Skin of body (tissue), 1 donor: ENCODE measurements at regions not wholly inside any gene's neighbourhood (a gene's known extent, or its start where the extent isn't known, plus 50 kb on each side); places are given as distances from the start of the nearest gene placed in this dataset.
"Not testable (repeated sequence)": the region's sequence is repeated elsewhere in the genome, so short reads cannot be mapped to it uniquely, and the experiment has no call there.

Experiments used
- DNase-seq: peaks from one replicate; lab custom pipeline; 2025; lab: John Stamatoyannopoulos, UW

DNA sequence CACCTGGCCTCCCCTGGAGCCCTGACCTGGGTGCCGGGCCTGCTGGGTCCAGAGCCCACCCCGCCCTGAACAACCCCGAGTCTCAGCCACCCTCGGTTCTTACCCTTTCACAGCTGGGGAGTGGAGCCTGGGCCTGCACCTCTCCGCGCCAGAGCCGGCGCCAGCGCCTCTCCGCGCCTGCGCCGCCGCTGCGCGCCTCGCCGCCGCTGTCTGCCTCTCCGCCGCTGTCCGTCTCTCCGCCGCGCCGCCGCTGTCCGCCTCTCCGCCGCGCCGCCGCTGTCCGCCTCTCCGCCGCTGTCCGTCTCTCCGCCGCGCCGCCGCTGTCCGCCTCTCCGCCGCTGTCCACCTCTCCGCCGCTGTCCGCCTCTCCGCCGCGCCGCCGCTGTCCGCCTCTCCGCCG is 326.9 kb upstream of the PLGLB1 start:
- DNase-seq, result not testable (repeated sequence)

DNA sequence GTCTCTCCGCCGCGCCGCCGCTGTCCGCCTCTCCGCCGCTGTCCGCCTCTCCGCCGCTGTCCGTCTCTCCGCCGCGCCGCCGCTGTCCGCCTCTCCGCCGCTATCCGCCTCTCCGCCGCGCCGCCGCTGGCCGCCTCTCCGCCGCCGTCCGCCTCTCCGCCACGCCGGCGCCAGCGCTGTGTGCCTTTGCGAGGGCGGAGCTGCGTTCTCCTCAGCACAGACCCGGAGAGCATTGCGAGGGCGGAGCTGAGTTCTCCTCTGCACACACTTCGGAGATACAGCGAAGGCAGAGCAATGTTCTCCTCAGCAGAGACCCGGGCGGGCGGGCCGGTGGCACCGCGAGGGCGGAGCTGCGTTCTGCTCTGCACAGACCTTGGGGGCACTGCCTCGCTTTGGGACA is 327.4 kb upstream of the PLGLB1 start:
- not testable (repeated sequence) for DNase-seq

DNA sequence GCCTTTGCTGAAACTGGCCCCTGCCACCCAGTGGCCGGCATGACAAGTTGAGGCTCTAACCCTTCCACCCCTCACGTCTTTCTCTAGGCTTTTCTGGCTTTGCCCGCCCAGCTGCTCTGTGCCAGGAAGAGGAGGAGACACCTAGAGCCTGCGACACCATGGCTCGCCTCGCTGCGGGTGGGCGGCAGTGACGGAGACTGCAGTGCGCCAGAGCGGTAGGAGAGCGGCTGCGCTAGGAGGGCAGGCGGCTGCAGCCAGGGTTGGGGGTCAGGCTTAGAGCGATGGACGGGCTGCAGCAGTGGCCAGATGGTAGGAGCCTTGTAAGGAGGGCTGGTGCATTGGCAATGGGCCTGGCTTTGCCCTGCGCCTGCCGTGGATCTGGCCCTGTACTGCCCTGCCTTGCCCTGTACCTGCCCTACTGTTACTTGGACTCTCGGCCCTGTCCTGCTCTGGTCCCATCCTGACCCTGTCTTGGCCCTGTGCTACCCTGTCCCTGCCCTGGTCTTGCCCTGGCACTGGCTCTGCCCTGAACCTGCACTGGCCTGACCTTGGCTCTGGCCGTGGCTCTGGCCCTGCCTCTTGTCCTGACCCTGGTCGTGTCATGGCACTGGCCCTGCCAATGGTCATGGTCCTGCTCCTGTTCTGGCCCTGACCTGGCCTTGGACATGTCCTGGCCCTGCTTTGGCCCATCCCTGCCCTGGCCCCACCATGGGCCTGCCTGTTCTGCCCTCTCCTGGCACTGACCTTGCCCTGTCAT is 330.7 kb upstream of the PLGLB1 start:
- not testable (repeated sequence) for DNase-seq

DNA sequence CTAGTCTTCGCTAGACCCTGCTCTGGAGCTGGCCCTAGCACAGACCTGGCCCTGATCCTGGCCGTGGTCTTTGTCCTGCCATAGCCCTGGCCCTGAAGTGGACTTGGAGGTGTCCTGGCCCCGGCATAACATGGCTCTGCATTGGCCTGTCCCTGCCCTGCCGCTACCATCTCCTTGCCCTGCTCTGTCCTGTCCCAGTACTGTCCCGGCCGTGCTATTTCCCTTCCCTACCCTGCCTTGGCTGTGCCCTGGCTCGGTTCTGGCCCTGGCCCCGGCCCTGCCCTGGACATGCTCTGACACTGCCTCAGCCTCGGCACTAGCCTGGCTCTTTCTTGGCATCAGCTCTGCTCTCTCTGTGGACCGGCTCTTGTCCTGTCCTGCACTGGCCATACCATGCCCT is 331.8 kb upstream of the PLGLB1 start:
- DNase-seq, result not testable (repeated sequence)

GRCh38 chr2:87354102-87354501 is 332.5 kb upstream of the PLGLB1 start:
- not testable (repeated sequence) for DNase-seq

DNA sequence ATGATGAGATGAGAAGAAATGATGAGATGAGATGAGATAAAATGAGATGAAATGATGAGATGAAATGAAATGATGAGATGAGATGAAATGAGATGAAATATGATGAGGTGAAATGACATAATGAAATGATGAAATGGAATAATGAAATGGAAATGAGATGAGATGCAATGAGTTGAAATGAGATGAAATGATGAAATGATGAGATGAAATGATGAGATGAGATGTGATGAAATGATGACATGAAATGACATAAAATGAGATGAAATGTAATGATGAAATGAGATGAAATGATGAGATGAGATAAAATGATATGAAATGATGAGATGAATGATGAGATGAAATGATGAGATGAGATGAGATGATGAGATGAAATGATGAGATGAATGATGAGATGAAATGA is 338.6 kb upstream of the PLGLB1 start:
- not testable (repeated sequence) for DNase-seq

GRCh38 chr2:87360927-87361326 is 339.3 kb upstream of the PLGLB1 start:
- not testable (repeated sequence) for DNase-seq

DNA sequence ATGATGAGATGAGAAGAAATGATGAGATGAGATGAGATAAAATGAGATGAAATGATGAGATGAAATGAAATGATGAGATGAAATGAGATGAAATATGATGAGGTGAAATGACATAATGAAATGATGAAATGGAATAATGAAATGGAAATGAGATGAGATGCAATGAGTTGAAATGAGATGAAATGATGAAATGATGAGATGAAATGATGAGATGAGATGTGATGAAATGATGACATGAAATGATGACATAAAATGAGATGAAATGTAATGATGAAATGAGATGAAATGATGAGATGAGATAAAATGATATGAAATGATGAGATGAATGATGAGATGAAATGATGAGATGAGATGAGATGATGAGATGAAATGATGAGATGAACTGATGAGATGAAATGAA is 340.2 kb upstream of the PLGLB1 start:
- not testable (repeated sequence) for DNase-seq

DNA sequence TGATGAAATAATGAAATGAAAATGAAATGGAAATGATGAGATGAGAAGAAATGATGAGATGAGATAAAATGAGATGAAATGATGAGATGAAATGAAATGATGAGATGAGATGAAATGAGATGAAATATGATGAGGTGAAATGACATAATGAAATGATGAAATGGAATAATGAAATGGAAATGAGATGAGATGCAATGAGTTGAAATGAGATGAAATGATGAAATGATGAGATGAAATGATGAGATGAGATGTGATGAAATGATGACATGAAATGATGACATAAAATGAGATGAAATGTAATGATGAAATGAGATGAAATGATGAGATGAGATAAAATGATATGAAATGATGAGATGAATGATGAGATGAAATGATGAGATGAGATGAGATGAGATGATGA is 342.7 kb upstream of the PLGLB1 start:
- not testable (repeated sequence) for DNase-seq

- not testable (repeated sequence) for DNase-seq
These were observed 343.4 kb upstream of the PLGLB1 start for GRCh38 chr2:87365038-87365437.

DNA sequence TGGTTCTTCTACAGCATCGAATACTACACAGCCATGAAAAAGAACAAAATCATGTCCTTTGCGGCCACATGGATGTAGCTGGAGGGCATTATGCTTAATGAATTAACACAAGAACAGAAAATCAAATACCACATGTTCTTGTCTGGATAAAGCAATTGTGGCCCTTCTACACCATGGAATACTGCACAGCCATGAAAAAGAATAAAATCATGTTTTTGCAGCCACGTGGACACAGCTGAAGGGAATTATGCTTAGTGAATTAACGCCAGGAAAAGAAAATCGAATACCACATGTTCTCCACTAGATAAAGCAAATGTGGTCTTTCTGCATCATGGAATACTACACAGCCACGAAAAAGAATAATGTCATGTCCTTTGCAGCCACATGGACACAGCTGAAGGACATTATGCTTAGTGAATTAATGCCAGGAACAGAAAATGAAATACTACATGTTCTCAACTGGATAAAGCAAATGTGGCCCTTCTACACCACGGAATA is 361.8 kb upstream of the PLGLB2 start:
- not testable (repeated sequence) for DNase-seq

DNA sequence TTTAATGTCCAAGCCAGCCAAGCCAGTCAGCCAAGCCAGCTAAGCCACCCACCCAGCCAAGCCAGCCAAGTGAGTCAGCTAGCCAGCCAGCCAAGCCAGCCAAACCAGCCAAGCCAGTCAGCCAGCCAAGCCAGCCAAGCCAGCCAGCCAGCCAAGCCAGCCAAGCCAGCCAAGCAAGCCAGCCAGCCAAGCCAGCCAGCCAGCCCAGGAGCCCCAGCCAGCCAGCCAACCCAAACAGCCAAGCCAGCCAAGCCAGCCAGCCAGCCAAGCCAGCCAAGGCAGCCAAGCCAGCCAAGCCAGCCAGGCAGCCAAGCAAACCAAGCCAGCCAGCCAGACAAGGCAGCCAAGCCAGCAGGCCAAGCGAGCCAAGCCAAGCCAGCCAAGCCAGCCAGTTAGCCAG is 352.1 kb upstream of the PLGLB2 start:
- not testable (repeated sequence) for DNase-seq

DNA sequence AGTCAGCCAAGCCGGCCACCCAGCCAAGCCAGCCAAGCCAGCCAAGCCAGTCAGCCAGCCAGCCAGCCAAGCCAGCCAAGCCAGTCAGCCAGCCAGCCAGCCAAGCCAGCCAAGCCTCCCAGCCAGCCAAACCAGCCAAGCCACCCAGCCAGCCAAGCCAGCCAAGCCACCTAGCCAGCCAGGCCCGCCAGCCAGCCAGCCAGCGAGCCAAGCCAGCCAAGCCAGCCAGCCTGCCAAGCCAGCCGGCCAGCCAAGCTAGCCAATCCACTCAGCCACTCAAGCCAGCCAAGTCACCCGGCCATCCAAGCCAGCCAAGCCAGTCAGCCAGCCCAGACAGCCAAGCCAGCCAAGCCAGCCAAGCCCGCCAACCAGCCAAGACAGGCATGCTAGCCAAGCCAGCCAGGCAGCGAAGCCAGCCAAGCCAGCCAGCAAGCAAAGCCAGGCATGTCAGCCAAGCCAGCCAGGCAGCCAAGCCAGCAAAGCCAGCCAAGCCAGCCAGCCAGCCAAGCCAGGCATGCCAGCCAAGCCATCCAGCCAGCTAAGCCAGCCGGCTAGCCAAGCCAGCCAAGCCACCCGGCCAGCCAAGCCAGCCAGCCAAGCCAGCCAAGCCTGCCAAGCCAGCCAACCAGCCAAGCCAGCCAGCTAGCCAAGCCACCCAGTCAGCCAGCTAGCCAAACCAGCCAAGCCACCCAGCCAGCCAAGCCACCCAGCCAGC is 351.2 kb upstream of the PLGLB2 start:
- not testable (repeated sequence) for DNase-seq

GRCh38 chr2:87397276-87398065 is 350.4 kb upstream of the PLGLB2 start:
- DNase-seq, result not testable (repeated sequence)

DNA sequence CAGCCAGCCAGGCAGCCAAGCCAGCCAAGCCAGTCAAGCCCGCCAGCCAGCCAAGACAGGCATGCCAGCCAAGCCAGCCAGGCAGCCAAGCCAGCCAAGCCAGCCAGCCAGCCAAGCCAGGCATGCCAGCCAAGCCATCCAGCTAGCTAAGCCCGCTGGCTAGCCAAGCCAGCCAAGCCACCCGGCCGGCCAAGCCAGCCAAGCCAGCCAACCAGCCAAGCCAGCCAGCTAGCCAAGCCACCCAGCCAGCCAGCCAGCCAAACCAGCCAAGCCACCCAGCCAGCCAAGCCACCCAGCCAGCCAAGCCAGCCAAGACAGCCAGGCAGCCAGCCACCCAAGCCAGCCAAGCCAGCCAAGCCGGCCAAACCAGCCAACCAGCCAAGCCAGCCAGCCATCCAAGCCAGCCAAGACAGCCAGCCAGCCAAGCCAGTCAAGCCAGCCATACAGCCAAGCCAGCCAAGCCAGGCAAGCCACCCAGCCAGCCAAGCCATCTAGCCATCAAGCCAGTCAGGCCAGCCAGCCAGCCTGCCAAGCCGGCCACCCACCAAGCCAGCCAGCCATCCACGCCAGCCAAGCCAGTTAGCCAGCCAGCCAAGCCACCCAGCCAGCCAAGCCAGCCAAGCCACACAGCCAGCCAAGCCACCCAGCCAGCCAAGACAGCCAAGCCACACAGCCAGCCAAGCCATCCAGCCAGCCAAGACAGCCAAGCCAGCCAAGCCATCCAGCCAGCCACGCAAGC is 349.2 kb upstream of the PLGLB2 start:
- not testable (repeated sequence) for DNase-seq

DNA sequence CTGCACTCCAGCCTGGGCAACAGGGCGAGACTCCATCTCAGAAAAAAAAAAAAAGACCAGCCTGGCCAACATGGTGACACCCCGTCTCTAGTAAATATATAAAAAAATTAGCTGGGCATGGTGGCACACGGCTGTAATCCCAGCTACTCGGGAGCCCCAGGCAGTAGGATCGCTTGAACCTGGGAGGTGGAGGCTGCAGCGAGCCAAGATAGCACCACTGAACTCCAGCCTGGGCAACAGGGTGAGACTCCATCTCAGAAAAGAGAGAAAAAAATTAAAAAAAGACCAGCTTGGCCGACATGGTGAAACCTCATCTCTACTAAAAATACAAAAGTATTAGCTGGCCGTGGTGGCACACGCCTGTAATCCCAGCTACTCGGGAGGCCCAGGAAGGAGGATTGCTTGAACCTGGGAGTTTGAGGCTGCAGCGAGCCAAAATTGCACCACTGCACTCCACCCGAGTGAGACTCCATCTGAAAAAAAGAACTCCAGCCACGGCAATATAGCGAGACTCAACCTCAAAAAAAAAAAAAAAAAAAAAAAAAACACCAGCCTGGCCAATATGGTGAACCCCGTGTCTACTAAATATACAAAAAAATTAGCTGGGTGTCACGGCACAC is 346.1 kb upstream of the PLGLB2 start:
- DNase-seq, result no peak

GRCh38 chr2:87403893-87404175 is 344.1 kb upstream of the PLGLB2 start:
- DNase-seq, result no peak

- not testable (repeated sequence) for DNase-seq
These were observed 343.3 kb upstream of the PLGLB2 start for GRCh38 chr2:87404411-87405255.

GRCh38 chr2:87405531-87406216 is 342.2 kb upstream of the PLGLB2 start:
- not testable (repeated sequence) for DNase-seq
